H9 (cell line): ENCODE measurements at regions not wholly inside any gene's neighbourhood (a gene's known extent, or its start where the extent isn't known, plus 50 kb on each side); places are given as distances from the start of the nearest gene placed in this dataset.

ENCODE experiments used
- DNase-seq: peaks from one replicate; pipeline ENCODE4 v3.0.0-alpha.2; 2017
- H2AFZ ChIP-seq: one replicate; pipeline ENCODE4 v1.6.1; 2013; ENCODE audit warnings: mild to moderate bottlenecking, low read length, control low read depth, moderate library complexity
- H2AK5ac ChIP-seq: 2 replicates; pipeline ENCODE4 v1.6.1; 2013; ENCODE audit warnings: low read length, control low read depth, mixed read lengths; ENCODE audit not compliant: insufficient read length
- H2BK120ac ChIP-seq: one replicate; pipeline ENCODE4 v1.6.1; 2013; ENCODE audit warnings: low read depth, mild to moderate bottlenecking, low read length, control low read depth, inconsistent platforms; ENCODE audit not compliant: poor library complexity, severe bottlenecking
- H2BK12ac ChIP-seq: 2 replicates; pipeline ENCODE4 v1.6.1; 2013; ENCODE audit warnings: low read length, control low read depth, mixed read lengths, low read depth; ENCODE audit not compliant: insufficient read length
- H2BK15ac ChIP-seq: 2 replicates; pipeline ENCODE4 v1.6.1; 2013; ENCODE audit warnings: low read depth, low read length, control low read depth
- H2BK20ac ChIP-seq: one replicate; pipeline ENCODE4 v1.6.1; 2013; ENCODE audit warnings: low read depth, mild to moderate bottlenecking, low read length, control low read depth, inconsistent platforms; ENCODE audit not compliant: poor library complexity, severe bottlenecking
- H2BK5ac ChIP-seq: 2 replicates; pipeline ENCODE4 v1.6.1; 2013; ENCODE audit warnings: low read length, control low read depth, mixed read lengths; ENCODE audit not compliant: insufficient read length
- H3K14ac ChIP-seq: 2 replicates; pipeline ENCODE4 v1.6.1; 2013; ENCODE audit warnings: low read length, control low read depth; ENCODE audit not compliant: insufficient read depth
- H3K18ac ChIP-seq: 2 replicates; pipeline ENCODE4 v1.6.1; 2013; ENCODE audit warnings: low read depth, mild to moderate bottlenecking, mixed read lengths, low read length, control low read depth; ENCODE audit not compliant: insufficient read length
- H3K23ac ChIP-seq: 2 replicates; pipeline ENCODE4 v1.6.1; 2013; ENCODE audit warnings: low read length, control low read depth, mixed read lengths, low read depth; ENCODE audit not compliant: insufficient read length
- H3K23me2 ChIP-seq: 2 replicates; pipeline ENCODE4 v1.6.1; 2013; ENCODE audit warnings: low read depth, mild to moderate bottlenecking, mixed read lengths, low read length, control low read depth; ENCODE audit not compliant: insufficient read length, poor library complexity, severe bottlenecking
- H3K27ac ChIP-seq: 2 replicates; pipeline ENCODE4 v1.5.1; 2013; ENCODE audit warnings: low read length, control low read depth, mixed read lengths, low read depth; ENCODE audit not compliant: insufficient read length
- H3K27me3 ChIP-seq: 2 replicates; pipeline ENCODE4 v1.6.1; 2013; ENCODE audit warnings: low read length, control low read depth, inconsistent platforms; ENCODE audit not compliant: insufficient read depth
- H3K4ac ChIP-seq: 2 replicates; pipeline ENCODE4 v1.6.1; 2013; ENCODE audit warnings: low read depth, mild to moderate bottlenecking, control low read depth, inconsistent platforms, low read length, moderate library complexity
- H3K4me1 ChIP-seq: 2 replicates; pipeline ENCODE4 v1.6.1; 2013; ENCODE audit warnings: low read length, control low read depth, inconsistent platforms; ENCODE audit not compliant: insufficient read depth
- H3K4me2 ChIP-seq: 2 replicates; pipeline ENCODE4 v1.6.1; 2013; ENCODE audit warnings: low read length, control low read depth, mixed read lengths; ENCODE audit not compliant: insufficient read length, insufficient read depth
- H3K56ac ChIP-seq: 2 replicates; pipeline ENCODE4 v1.6.1; 2013; ENCODE audit warnings: low read depth, mild to moderate bottlenecking, mixed read lengths, low read length, control low read depth; ENCODE audit not compliant: insufficient read length
- H3K79me1 ChIP-seq: 2 replicates; pipeline ENCODE4 v1.6.1; 2013; ENCODE audit warnings: low read depth, mild to moderate bottlenecking, moderate library complexity, low read length, control low read depth, inconsistent platforms; ENCODE audit not compliant: insufficient read depth, poor library complexity, severe bottlenecking
- H3K79me2 ChIP-seq: 2 replicates; pipeline ENCODE4 v1.6.1; 2013; ENCODE audit warnings: low read length, control low read depth, inconsistent platforms; ENCODE audit not compliant: insufficient read depth
- H3K9ac ChIP-seq: 2 replicates; pipeline ENCODE4 v1.6.1; 2013; ENCODE audit warnings: low read length, control low read depth, mixed read lengths; ENCODE audit not compliant: insufficient read length; ENCODE audit errors: extremely low read depth
- H3K9me3 ChIP-seq: one replicate; pipeline ENCODE4 v1.6.1; 2013; ENCODE audit warnings: low read depth, low read length, inconsistent platforms; ENCODE audit not compliant: control insufficient read depth
- H3T11ph ChIP-seq: one replicate; pipeline ENCODE4 v1.6.1; 2013; ENCODE audit warnings: mild to moderate bottlenecking, low read length, control low read depth, inconsistent platforms
- H4K20me1 ChIP-seq: one replicate; pipeline ENCODE4 v1.6.1; 2013; ENCODE audit not compliant: control insufficient read depth, insufficient read length, insufficient read depth
- H4K5ac ChIP-seq: 2 replicates; pipeline ENCODE4 v1.6.1; 2013; ENCODE audit warnings: low read depth, mild to moderate bottlenecking, mixed read lengths, low read length, control low read depth; ENCODE audit not compliant: insufficient read length
- H4K8ac ChIP-seq: replicated peaks from 2 replicates; pipeline ENCODE4 v1.6.1; 2013; ENCODE audit warnings: low read length, control low read depth, mixed read lengths, low read depth; ENCODE audit not compliant: insufficient read length
- H4K91ac ChIP-seq: 2 replicates; pipeline ENCODE4 v1.6.1; 2013; ENCODE audit warnings: low read depth, mild to moderate bottlenecking, moderate library complexity, mixed read lengths, low read length, control low read depth; ENCODE audit not compliant: insufficient read length
- H3K27ac Mint-ChIP-seq, 3 experiments: 2 replicates in 2 of 3; 3 replicates in 1 of 3; pipeline ENCODE4 v1.8.0; 2020 to 2021; ENCODE audit warnings: mixed read lengths in 3 of 3, mild to moderate bottlenecking in 1 of 3, moderate library complexity in 1 of 3
- H3K27me3 Mint-ChIP-seq: 2 replicates; pipeline ENCODE4 v1.8.0; 2021; ENCODE audit warnings: low read depth, mild to moderate bottlenecking, moderate library complexity, mixed read lengths
- H3K36me3 Mint-ChIP-seq, 3 experiments: 2 replicates in 2 of 3; 3 replicates in 1 of 3; pipeline ENCODE4 v1.8.0; 2020 to 2021; ENCODE audit warnings: low read depth in 3 of 3, mixed read lengths in 3 of 3; ENCODE audit not compliant: insufficient read depth in 1 of 3
- H3K4me1 Mint-ChIP-seq, 2 experiments: 2 replicates each; pipeline ENCODE4 v1.8.0; 2020; ENCODE audit warnings: mixed read lengths in 2 of 2
- H3K4me3 Mint-ChIP-seq, 2 experiments: 2 replicates in 1 of 2; 3 replicates in 1 of 2; pipeline ENCODE4 v1.8.0; 2020 to 2021; ENCODE audit warnings: mild to moderate bottlenecking in 2 of 2, mixed read lengths in 2 of 2, moderate library complexity in 1 of 2
- H3K9me3 Mint-ChIP-seq, 2 experiments: 2 replicates in 1 of 2; 3 replicates in 1 of 2; pipeline ENCODE4 v1.8.0; 2020; ENCODE audit warnings: mild to moderate bottlenecking in 2 of 2, mixed read lengths in 2 of 2, moderate library complexity in 1 of 2
- CTCF ChIP-seq: fragments of 200-600 bp; sonication (generic); conservative IDR thresholded peaks from 3 replicates; pipeline ENCODE4 v1.8.0; 2021; ENCODE audit warnings: antibody characterized with exemption, mild to moderate bottlenecking

- Histone ChIP-seq H2BK12ac (no peak overlapping the region), H3K79me2 (no peaks in the 10 kb centered on the region), H2AFZ (no peak overlapping the region), H3K56ac (no peak overlapping the region), H3K4ac (no peak overlapping the region), H3K4me1 (no peaks in the 10 kb centered on the region), H4K91ac (no peak overlapping the region), H2BK20ac (no peak overlapping the region), H3K14ac (no peak overlapping the region), H3T11ph (no peak overlapping the region), H3K27me3 (no peaks in the 10 kb centered on the region), H2AK5ac (no peak overlapping the region), H2BK120ac (no peak overlapping the region), H3K23ac (no peak overlapping the region), H4K5ac (no peak overlapping the region), H3K9me3 (no peaks in the 10 kb centered on the region), H2BK15ac (no peak overlapping the region), H3K27ac (no peak overlapping the region), H4K8ac (no peak overlapping the region), H4K20me1 (no peaks in the 10 kb centered on the region), H3K9ac (no peak overlapping the region), H3K18ac (no peak overlapping the region), H2BK5ac (no peak overlapping the region), H3K79me1 (no peaks in the 10 kb centered on the region), H3K23me2 (no peaks in the 10 kb centered on the region), H3K4me2 (no peak overlapping the region)
- no peaks in the 10 kb centered on the region for H3K27me3 Mint-ChIP-seq
- H3K4me1 Mint-ChIP-seq = peaks cover 8 to 11% of the 10 kb centered on the region in 2 experiments
- no peak for TF ChIP-seq CTCF
- H3K36me3 Mint-ChIP-seq = no peaks in the 10 kb centered on the region; a peak in 1 of 7 replicates
- DNase-seq = no peak
- no peak overlapping the region for H3K27ac Mint-ChIP-seq
- H3K9me3 Mint-ChIP-seq = no peaks in the 10 kb centered on the region
- no peak overlapping the region for H3K4me3 Mint-ChIP-seq
Observed at GRCh38 chr21:27076025-27076424, 109.1 kb upstream of the ADAMTS5 start.
